ENCODE measurements at regions not wholly inside any gene's neighbourhood (a gene's known extent, or its start where the extent isn't known, plus 50 kb on each side); places are given as distances from the start of the nearest gene placed in this dataset.

- Histone ChIP-seq H3K36me3 (no peaks in the 10 kb centered on the region), H3K4me1 (no peaks in the 10 kb centered on the region), H3K4me3 (no peak overlapping the region), H3K27ac (no peak overlapping the region), H3K9me3 (no peaks in the 10 kb centered on the region), H3K27me3 (no peaks in the 10 kb centered on the region)
- intact Hi-C loops (cut with DNase I), result no loop called here
- ATAC-seq, result no peak
- no peak for DNase-seq
- WGBS, 4 donors, result 73 to 80% (median 78%) methylated on average over 2 of the region's 2 CpGs
- TF ChIP-seq POLR2A (IDR thresholded peaks at IDR 0.05), result no peak
- TF ChIP-seq, protein P1, sequence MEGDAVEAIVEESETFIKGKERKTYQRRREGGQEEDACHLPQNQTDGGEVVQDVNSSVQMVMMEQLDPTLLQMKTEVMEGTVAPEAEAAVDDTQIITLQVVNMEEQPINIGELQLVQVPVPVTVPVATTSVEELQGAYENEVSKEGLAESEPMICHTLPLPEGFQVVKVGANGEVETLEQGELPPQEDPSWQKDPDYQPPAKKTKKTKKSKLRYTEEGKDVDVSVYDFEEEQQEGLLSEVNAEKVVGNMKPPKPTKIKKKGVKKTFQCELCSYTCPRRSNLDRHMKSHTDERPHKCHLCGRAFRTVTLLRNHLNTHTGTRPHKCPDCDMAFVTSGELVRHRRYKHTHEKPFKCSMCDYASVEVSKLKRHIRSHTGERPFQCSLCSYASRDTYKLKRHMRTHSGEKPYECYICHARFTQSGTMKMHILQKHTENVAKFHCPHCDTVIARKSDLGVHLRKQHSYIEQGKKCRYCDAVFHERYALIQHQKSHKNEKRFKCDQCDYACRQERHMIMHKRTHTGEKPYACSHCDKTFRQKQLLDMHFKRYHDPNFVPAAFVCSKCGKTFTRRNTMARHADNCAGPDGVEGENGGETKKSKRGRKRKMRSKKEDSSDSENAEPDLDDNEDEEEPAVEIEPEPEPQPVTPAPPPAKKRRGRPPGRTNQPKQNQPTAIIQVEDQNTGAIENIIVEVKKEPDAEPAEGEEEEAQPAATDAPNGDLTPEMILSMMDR (IDR thresholded peaks at IDR 0.05), result no peak
These were observed 63.2 kb upstream of the CCDC190 start for GRCh38 chr1:162924179-162924578.

DNA sequence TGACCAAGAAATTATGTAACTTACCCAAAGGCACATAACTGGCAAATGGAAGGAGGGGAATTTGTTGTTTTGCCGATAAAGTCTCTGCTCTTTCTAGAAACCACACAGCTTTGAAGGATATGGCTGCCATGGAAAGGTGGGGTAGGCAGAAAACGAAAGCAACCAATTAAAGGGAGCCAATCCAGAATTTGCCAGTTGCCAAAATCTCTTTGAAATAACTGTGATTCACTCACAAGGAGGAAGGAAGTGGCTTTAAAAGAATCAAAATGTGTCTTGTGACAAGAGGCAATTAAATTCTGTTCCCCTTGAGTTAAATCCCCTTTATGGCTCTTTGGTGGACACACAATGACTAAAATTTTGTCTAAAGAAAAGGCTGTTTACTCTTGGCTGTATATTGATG lies 61.2 kb upstream of the CCDC190 start:
- 71 to 85% (median 74%) methylated on average over 2 of the region's 2 CpGs for WGBS, 4 donors
- Histone ChIP-seq H3K4me1 (no peaks in the 10 kb centered on the region), H3K9me3 (no peaks in the 10 kb centered on the region), H3K27me3 (no peaks in the 10 kb centered on the region), H3K4me3 (no peak overlapping the region), H3K27ac (no peak overlapping the region), H3K36me3 (no peaks in the 10 kb centered on the region)
- TF ChIP-seq, protein P1 (IDR thresholded peaks at IDR 0.05), result no peak
- TF ChIP-seq POLR2A (IDR thresholded peaks at IDR 0.05), result no peak
- ATAC-seq (no peak), DNase-seq (no peak)
- intact Hi-C loops (cut with DNase I), result no loop called here

DNA sequence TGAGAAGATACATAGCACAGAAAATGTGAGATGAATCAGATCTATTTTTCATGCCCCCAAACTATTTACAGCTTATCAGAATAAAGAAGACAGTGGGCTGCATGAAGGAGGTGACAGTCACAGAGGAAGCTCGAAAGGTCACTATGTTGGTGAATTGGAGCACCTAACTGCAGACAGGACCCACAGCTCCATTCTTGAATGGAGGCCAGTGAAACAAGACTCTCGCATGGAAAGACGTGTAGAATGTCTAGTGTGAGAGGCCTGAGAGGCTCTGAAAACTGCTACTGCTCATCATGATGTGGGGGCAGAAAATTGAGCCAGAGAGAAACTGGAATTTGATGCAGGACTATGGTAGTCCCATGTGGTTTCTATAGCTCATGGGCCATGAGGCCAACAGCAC lies 60.3 kb upstream of the CCDC190 start:
- Histone ChIP-seq H3K27ac (no peak overlapping the region), H3K9me3 (peaks cover 0 to 3% (median 0%) of the 10 kb centered on the region in 12 donors), H3K4me3 (no peak overlapping the region), H3K36me3 (no peaks in the 10 kb centered on the region), H3K4me1 (no peaks in the 10 kb centered on the region), H3K27me3 (no peaks in the 10 kb centered on the region)
- 79 to 91% (median 84%) methylated on average over 3 of the region's 3 CpGs for WGBS, 4 donors
- intact Hi-C loops (cut with DNase I), result no loop called here
- ATAC-seq (no peak), DNase-seq (no peak)
- TF ChIP-seq, protein P1 (IDR thresholded peaks at IDR 0.05), result no peak
- TF ChIP-seq POLR2A (IDR thresholded peaks at IDR 0.05), result no peak

DNA sequence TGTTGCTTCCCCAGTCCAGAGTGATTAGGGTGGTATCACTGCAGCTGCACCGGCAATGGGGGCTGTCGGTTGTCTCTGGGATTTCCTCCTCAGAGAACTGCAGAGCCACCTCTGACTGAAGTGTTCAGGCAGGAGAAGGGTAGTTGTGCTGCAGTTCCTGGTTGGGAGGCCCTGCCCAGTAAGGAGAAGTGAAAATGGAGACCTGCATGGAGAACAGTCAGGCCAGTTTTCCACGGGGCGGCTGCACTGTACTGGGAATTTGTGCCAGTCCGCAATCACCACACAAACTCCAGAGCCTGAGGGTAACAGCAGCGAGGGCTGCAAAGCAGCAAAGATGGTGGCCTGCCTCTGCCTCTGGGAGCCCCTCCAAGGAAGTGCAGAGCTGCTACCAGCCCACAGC lies 58.1 kb upstream of the CCDC190 start:
- no peaks in the 10 kb centered on the region for H3K27me3 ChIP-seq
- H3K27ac ChIP-seq, result no peak overlapping the region
- DNase-seq, result no peak
- no peak for TF ChIP-seq POLR2A (IDR thresholded peaks at IDR 0.05)
- TF ChIP-seq, protein P1 (IDR thresholded peaks at IDR 0.05), result no peak
- no peak for ATAC-seq
- H3K4me1 ChIP-seq, result no peaks in the 10 kb centered on the region
- no peak overlapping the region for H3K4me3 ChIP-seq
- H3K9me3 ChIP-seq, result peaks cover 0 to 11% (median 0%) of the 10 kb centered on the region in 12 donors
- WGBS, 4 donors, result 68 to 88% (median 87%) methylated on average over 5 to 6 of the region's 6 CpGs
- intact Hi-C loops (cut with DNase I), result no loop called here
- H3K36me3 ChIP-seq, result no peaks in the 10 kb centered on the region
